ENCODE measurements at regions not wholly inside any gene's neighbourhood (a gene's known extent, or its start where the extent isn't known, plus 50 kb on each side); places are given as distances from the start of the nearest gene placed in this dataset.

GRCh38 chr1:232178191-232178590 lies 451.7 kb downstream of the SIPA1L2 start:
- ChIA-PET CTCF (no interaction called here), POLR2A (no interaction called here)
- Histone ChIP-seq H3K36me3 (replicated peaks in 1 of 2; ENCODE audit: control insufficient read depth in 1 of 2, insufficient read depth in 2 of 2, low read length in 1 of 2) (no peaks in the 10 kb centered on the region), H4K20me1 (ENCODE audit: insufficient read depth) (no peaks in the 10 kb centered on the region), H3K9ac (no peak overlapping the region), H2AFZ (ENCODE audit: low read depth) (no peak overlapping the region), H3K9me3 (no peaks in the 10 kb centered on the region), H3K27ac (ENCODE audit: low read depth in 2 of 2, low read length in 1 of 2) (no peak overlapping the region), H3K9me2 (no peaks in the 10 kb centered on the region), H3K4me2 (no peak overlapping the region), H3K79me2 (ENCODE audit: insufficient read depth) (no peaks in the 10 kb centered on the region), H3K27me3 (ENCODE audit: insufficient read depth) (no peaks in the 10 kb centered on the region; the same call in 1 of the 2 replicates), H3K4me3 (ENCODE audit: low read depth in 2 of 2, low read length in 1 of 2) (no peak overlapping the region), H3K4me1 (ENCODE audit: control insufficient read depth in 1 of 2, insufficient read depth in 2 of 2, low read depth in 1 of 2, low read length in 1 of 2) (peaks cover 0 to 6% of the 10 kb centered on the region in 2 experiments; a peak in 1 of 4 replicates), H3F3A (replicated peaks; ENCODE audit: insufficient read depth) (no peaks in the 10 kb centered on the region)
- TF ChIP-seq USF1 (IDR thresholded peaks at IDR 0.05; ENCODE audit: borderline replicate concordance, low read depth) (no peak), NFIC (IDR thresholded peaks at IDR 0.05; ENCODE audit: borderline replicate concordance) (no peak), PBX3 (IDR thresholded peaks at IDR 0.05) (no peak), YY1 (IDR thresholded peaks at IDR 0.05; ENCODE audit: low read depth) (no peak), EP300 (IDR thresholded peaks at IDR 0.05; ENCODE audit: borderline replicate concordance in 1 of 2, low read depth in 1 of 2, low read length in 1 of 2) (no peak), REST (IDR thresholded peaks at IDR 0.05; ENCODE audit: low read depth, low read length) (no peak), POLR2AphosphoS5 (IDR thresholded peaks at IDR 0.05; ENCODE audit: low read depth, low read length) (no peak), RCOR1 (IDR thresholded peaks at IDR 0.05; ENCODE audit: low read length) (no peak), TEAD4 (IDR thresholded peaks at IDR 0.05; ENCODE audit: borderline replicate concordance, insufficient read depth) (no peak), FOXM1 (IDR thresholded peaks at IDR 0.05; ENCODE audit: low read depth) (no peak), MAX (IDR thresholded peaks at IDR 0.05; ENCODE audit: low read depth) (no peak), GATA2 (CRISPR knock-in tag; IDR thresholded peaks at IDR 0.05) (no peak), NRF1 (IDR thresholded peaks at IDR 0.05; ENCODE audit: low read depth, low read length) (no peak), FOSL2 (IDR thresholded peaks at IDR 0.05; ENCODE audit: borderline replicate concordance, low read depth) (no peak), ELF1 (IDR thresholded peaks at IDR 0.05) (no peak), GABPA (IDR thresholded peaks at IDR 0.05; ENCODE audit: low read depth) (no peak), EZH2phosphoT487 (IDR thresholded peaks at IDR 0.05; ENCODE audit: borderline replicate concordance, low read depth) (no peak), CTCF (IDR thresholded peaks at IDR 0.05) (no peak)
- no peak for DNase-seq
- WGBS (ENCODE audit: low lambda C conversion rate): 48% methylated on average over 2 of the region's 2 CpGs

Data from SK-N-SH (cell line).